GM12875 (cell line): ENCODE measurements at regions not wholly inside any gene's neighbourhood (a gene's known extent, or its start where the extent isn't known, plus 50 kb on each side); places are given as distances from the start of the nearest gene placed in this dataset.

Experiments
- H3K4me3 ChIP-seq: one replicate; pipeline ENCODE4 v1.5.1; 2011; ENCODE audit warnings: low read depth, low read length, control low read depth
- CTCF ChIP-seq: IDR thresholded peaks from 2 replicates; pipeline ENCODE4 v1.5.1; 2011; ENCODE audit warnings: low read depth, mild to moderate bottlenecking, control low read depth, inconsistent platforms, low read length, moderate library complexity, borderline replicate concordance; ENCODE audit not compliant: insufficient read depth

- H3K4me3 ChIP-seq = no peak overlapping the region
- TF ChIP-seq CTCF = no peak
Measured at GRCh38 chr2:198499539-198499938, 695.1 kb downstream of the PLCL1 start.

- no peak overlapping the region for H3K4me3 ChIP-seq
- TF ChIP-seq CTCF = no peak
Measured at GRCh38 chr2:198498516-198498915, 694.1 kb downstream of the PLCL1 start.

- TF ChIP-seq CTCF = no peak
- H3K4me3 ChIP-seq = no peak overlapping the region
Measured at GRCh38 chr2:198498048-198498447, 693.7 kb downstream of the PLCL1 start.

- no peak for TF ChIP-seq CTCF
- no peak overlapping the region for H3K4me3 ChIP-seq
Measured at GRCh38 chr2:198494931-198495330, 690.5 kb downstream of the PLCL1 start.

- no peak for TF ChIP-seq CTCF
- no peak overlapping the region for H3K4me3 ChIP-seq
Measured at GRCh38 chr2:198490748-198491147, 686.4 kb downstream of the PLCL1 start.

GRCh38 chr2:198488964-198489363, 684.6 kb downstream of the PLCL1 start:
- H3K4me3 ChIP-seq = no peak overlapping the region
- TF ChIP-seq CTCF = no peak

GRCh38 chr2:198483051-198483450, 678.7 kb downstream of the PLCL1 start:
- H3K4me3 ChIP-seq = no peak overlapping the region
- no peak for TF ChIP-seq CTCF
